HG03064 (cell line): ENCODE measurements at regions not wholly inside any gene's neighbourhood (a gene's known extent, or its start where the extent isn't known, plus 50 kb on each side); places are given as distances from the start of the nearest gene placed in this dataset.
"Not testable (repeated sequence)": the region's sequence is repeated elsewhere in the genome, so short reads cannot be mapped to it uniquely, and the experiment has no call there.

ENCODE experiments used
- ATAC-seq: cut with Tn5 transposase; IDR thresholded peaks from one replicate; pipeline ENCODE4 v1.9.1; 2021; ENCODE audit warnings: low read depth; ENCODE audit not compliant: unreplicated experiment

- no peak for ATAC-seq
Observed at GRCh38 chr4:130850019-130850524, 1754.1 kb downstream of the C4orf33 start.

GRCh38 chr4:130851107-130851506 is 1755.2 kb downstream of the C4orf33 start:
- no peak for ATAC-seq

- no peak for ATAC-seq
Observed at GRCh38 chr4:130851932-130852331, 1756.0 kb downstream of the C4orf33 start.

GRCh38 chr4:130855533-130855932 is 1759.6 kb downstream of the C4orf33 start:
- ATAC-seq = no peak

GRCh38 chr4:130859991-130860390 is 1764.0 kb downstream of the C4orf33 start:
- ATAC-seq = no peak

- no peak for ATAC-seq
Observed at GRCh38 chr4:130896920-130897319, 1801.0 kb downstream of the C4orf33 start.

GRCh38 chr4:130901321-130901720 is 1805.4 kb downstream of the C4orf33 start:
- no peak for ATAC-seq

- ATAC-seq = no peak
Observed at GRCh38 chr4:130922955-130923354, 1827.0 kb downstream of the C4orf33 start.

- ATAC-seq = no peak
Observed at GRCh38 chr4:130955520-130955919, 1859.6 kb downstream of the C4orf33 start.

GRCh38 chr4:130985371-130985770 is 1889.4 kb downstream of the C4orf33 start:
- no peak for ATAC-seq

GRCh38 chr4:130995988-130996387 is 1900.0 kb downstream of the C4orf33 start:
- no peak for ATAC-seq

GRCh38 chr4:131001371-131001770 is 1905.4 kb downstream of the C4orf33 start:
- ATAC-seq = no peak

- ATAC-seq = no peak
Observed at GRCh38 chr4:131002132-131002531, 1906.2 kb downstream of the C4orf33 start.

GRCh38 chr4:131006388-131006787 is 1910.4 kb downstream of the C4orf33 start:
- ATAC-seq = no peak

- ATAC-seq = not testable (repeated sequence)
Observed at GRCh38 chr4:131011961-131012360, 1916.0 kb downstream of the C4orf33 start.

GRCh38 chr4:131013226-131013625 is 1917.3 kb downstream of the C4orf33 start:
- ATAC-seq = no peak

GRCh38 chr4:131026771-131027170 is 1930.8 kb downstream of the C4orf33 start:
- no peak for ATAC-seq

GRCh38 chr4:131044368-131044767 is 1948.4 kb downstream of the C4orf33 start:
- no peak for ATAC-seq

GRCh38 chr4:131046821-131047220 is 1950.9 kb downstream of the C4orf33 start:
- ATAC-seq = no peak

- ATAC-seq = no peak
Observed at GRCh38 chr4:131052646-131053045, 1956.7 kb downstream of the C4orf33 start.

GRCh38 chr4:131054489-131055019 is 1958.6 kb downstream of the C4orf33 start:
- no peak for ATAC-seq

- no peak for ATAC-seq
Observed at GRCh38 chr4:131061734-131062133, 1965.8 kb downstream of the C4orf33 start.

GRCh38 chr4:131063878-131064277 is 1967.9 kb downstream of the C4orf33 start:
- ATAC-seq = no peak
